ENCODE measurements at regions not wholly inside any gene's neighbourhood (a gene's known extent, or its start where the extent isn't known, plus 50 kb on each side); places are given as distances from the start of the nearest gene placed in this dataset.

- TF ChIP-seq L3MBTL2 (conservative IDR thresholded peaks at IDR 0.05) = no peak
- TF ChIP-seq, protein P1, sequence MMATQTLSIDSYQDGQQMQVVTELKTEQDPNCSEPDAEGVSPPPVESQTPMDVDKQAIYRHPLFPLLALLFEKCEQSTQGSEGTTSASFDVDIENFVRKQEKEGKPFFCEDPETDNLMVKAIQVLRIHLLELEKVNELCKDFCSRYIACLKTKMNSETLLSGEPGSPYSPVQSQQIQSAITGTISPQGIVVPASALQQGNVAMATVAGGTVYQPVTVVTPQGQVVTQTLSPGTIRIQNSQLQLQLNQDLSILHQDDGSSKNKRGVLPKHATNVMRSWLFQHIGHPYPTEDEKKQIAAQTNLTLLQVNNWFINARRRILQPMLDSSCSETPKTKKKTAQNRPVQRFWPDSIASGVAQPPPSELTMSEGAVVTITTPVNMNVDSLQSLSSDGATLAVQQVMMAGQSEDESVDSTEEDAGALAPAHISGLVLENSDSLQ (IDR thresholded peaks at IDR 0.05) = no peak
- DNase-seq (ENCODE audit: extremely low spot score) = no peak
- ChIA-PET POLR2A (no interaction called here), CTCF (interaction anchor here (0.9 to 1.0 kb wide), 3 partner anchors 13 to 77 kb away, joined by 3 to 10 read pairs (median 4); no protein-coding TSS in a partner anchor)
Observed at GRCh38 chr17:74123350-74123749, 80.1 kb upstream of the RPL38 start.

DNA sequence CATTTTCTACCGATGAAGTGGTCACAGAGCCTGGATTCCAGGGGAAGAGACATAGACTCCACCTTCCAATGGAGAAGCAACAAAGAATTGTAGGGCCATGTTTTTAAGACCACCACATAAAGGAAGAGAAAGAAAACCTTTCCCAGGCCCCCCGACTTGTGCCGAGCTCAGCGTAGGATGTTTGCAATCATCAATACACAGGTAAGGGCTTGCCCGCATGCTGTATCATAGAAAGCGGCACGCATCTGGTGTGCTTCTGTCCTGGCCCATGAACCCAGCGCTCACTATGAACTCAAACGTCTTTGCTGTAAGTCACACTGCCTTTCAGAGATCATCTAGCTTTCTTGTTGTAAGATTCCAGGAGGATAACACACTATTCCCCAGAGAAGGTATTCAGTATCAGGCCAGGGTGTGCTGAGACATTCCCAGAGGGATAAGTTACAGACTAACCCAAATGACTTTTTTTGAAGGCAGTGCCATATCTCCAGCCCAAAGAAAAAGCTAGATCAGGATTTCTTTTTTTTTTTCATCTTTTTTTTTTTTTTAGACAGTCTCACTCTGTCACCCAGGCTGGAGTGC is 79.5 kb upstream of the RPL38 start:
- POLR2A ChIA-PET = no interaction called here
- DNase-seq (ENCODE audit: extremely low spot score) = no peak
- CTCF ChIA-PET = interaction anchor here (0.9 kb wide), 1 partner anchor 34 kb away, joined by 4 read pairs; no protein-coding TSS in a partner anchor
- TF ChIP-seq FOXA1 (IDR thresholded peaks at IDR 0.05) (no peak), CTBP1 (IDR thresholded peaks at IDR 0.05; ENCODE audit: borderline replicate concordance) (no peak), L3MBTL2 (conservative IDR thresholded peaks at IDR 0.05) (no peak), ARNT (IDR thresholded peaks at IDR 0.05) (no peak), TARDBP (IDR thresholded peaks at IDR 0.05) (no peak), LEF1 (IDR thresholded peaks at IDR 0.05; ENCODE audit: borderline replicate concordance) (no peak), NFRKB (IDR thresholded peaks at IDR 0.05) (no peak), HDGF (IDR thresholded peaks at IDR 0.05; ENCODE audit: borderline replicate concordance) (no peak), FOXM1 (IDR thresholded peaks at IDR 0.05; ENCODE audit: borderline replicate concordance) (no peak), BHLHE40 (IDR thresholded peaks at IDR 0.05; ENCODE audit: borderline replicate concordance) (no peak), ELF4 (IDR thresholded peaks at IDR 0.05) (no peak)
- TF ChIP-seq, protein P1 (IDR thresholded peaks at IDR 0.05) = no peak

DNA sequence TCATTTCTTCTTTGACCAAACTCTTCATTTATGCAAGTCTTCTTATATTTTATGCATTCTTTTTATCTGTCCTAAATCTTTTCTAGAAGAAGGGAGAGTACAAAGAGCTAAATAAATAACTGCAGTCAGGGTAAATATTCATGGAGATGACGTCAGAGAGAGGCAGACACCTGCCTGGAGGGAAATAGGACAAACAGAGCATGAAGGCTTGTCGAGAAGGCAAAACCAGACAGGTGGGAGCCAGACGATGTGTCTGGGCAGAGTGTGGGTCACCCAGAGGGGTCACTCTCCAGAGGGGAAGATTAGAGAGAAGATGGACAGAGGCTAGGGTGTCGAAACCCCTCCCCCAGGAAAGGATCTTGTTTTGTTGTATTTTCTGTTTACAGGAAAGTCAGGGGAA is 78.3 kb upstream of the RPL38 start:
- TF ChIP-seq FOXA1 (IDR thresholded peaks at IDR 0.05) (no peak), LEF1 (IDR thresholded peaks at IDR 0.05; ENCODE audit: borderline replicate concordance) (no peak), L3MBTL2 (conservative IDR thresholded peaks at IDR 0.05) (no peak), CTBP1 (IDR thresholded peaks at IDR 0.05; ENCODE audit: borderline replicate concordance) (no peak), SP1 (IDR thresholded peaks at IDR 0.05) (no peak), SUZ12 (IDR thresholded peaks at IDR 0.05) (no peak), FOXM1 (IDR thresholded peaks at IDR 0.05; ENCODE audit: borderline replicate concordance) (no peak)
- TF ChIP-seq, protein P1 (IDR thresholded peaks at IDR 0.05) = no peak
- ChIA-PET POLR2A (no interaction called here), CTCF (no interaction called here)
- no peak for DNase-seq (ENCODE audit: extremely low spot score)

- TF ChIP-seq FOXM1 (IDR thresholded peaks at IDR 0.05; ENCODE audit: borderline replicate concordance) (no peak), TARDBP (IDR thresholded peaks at IDR 0.05) (no peak), ELF4 (IDR thresholded peaks at IDR 0.05) (no peak), L3MBTL2 (conservative IDR thresholded peaks at IDR 0.05) (no peak), ZNF384 (IDR thresholded peaks at IDR 0.05) (no peak), LEF1 (IDR thresholded peaks at IDR 0.05; ENCODE audit: borderline replicate concordance) (no peak), BHLHE40 (IDR thresholded peaks at IDR 0.05; ENCODE audit: borderline replicate concordance) (no peak), CTBP1 (IDR thresholded peaks at IDR 0.05; ENCODE audit: borderline replicate concordance) (no peak), ARNT (IDR thresholded peaks at IDR 0.05) (no peak), FOXK2 (IDR thresholded peaks at IDR 0.05) (no peak), HDGF (IDR thresholded peaks at IDR 0.05; ENCODE audit: borderline replicate concordance) (no peak)
Observed at GRCh38 chr17:74126179-74126900, 77.1 kb upstream of the RPL38 start.

DNA sequence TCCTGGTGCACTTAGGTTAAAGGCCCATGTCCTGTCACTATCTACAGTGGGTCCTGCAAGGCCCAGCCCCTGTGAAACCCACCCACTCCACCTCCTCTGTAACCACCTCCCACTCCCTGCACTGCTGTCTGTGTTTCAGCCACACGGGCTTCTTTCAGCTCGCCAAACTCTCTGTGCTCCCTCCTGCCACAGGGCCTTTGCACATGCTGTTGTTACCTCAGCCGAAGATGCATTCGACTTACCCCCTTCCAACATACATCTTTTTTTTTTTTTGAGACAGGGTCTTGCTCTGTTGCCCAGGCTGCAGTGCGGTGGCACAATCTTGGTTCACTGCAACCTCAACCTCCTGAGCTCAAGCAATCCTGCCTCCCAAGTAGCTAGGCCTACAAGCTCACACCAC is 76.5 kb upstream of the RPL38 start:
- POLR2A ChIA-PET = no interaction called here

More at GRCh38 chr17:74126179-74126900, 77.1 kb upstream of the RPL38 start:
- DNase-seq (ENCODE audit: extremely low spot score) = no peak
- POLR2A ChIA-PET = no interaction called here
- CTCF ChIA-PET = interaction anchor here (0.6 kb wide), 1 partner anchor 14 kb away, joined by 5 read pairs; no protein-coding TSS in a partner anchor

More for the DNA sequence above, 76.5 kb upstream of the RPL38 start:
- DNase-seq (ENCODE audit: extremely low spot score) = no peak
- TF ChIP-seq ARNT (IDR thresholded peaks at IDR 0.05) = no peak
- no peak for TF ChIP-seq ZNF384 (IDR thresholded peaks at IDR 0.05)
- no peak for TF ChIP-seq BHLHE40 (IDR thresholded peaks at IDR 0.05; ENCODE audit: borderline replicate concordance)
- TF ChIP-seq, protein P1 (IDR thresholded peaks at IDR 0.05) = no peak
- no peak for TF ChIP-seq FOXM1 (IDR thresholded peaks at IDR 0.05; ENCODE audit: borderline replicate concordance)
- no peak for TF ChIP-seq SUZ12 (IDR thresholded peaks at IDR 0.05)
- no peak for TF ChIP-seq ELF4 (IDR thresholded peaks at IDR 0.05)
- no peak for TF ChIP-seq HDGF (IDR thresholded peaks at IDR 0.05; ENCODE audit: borderline replicate concordance)
- TF ChIP-seq FOXK2 (IDR thresholded peaks at IDR 0.05) = no peak
- CTCF ChIA-PET = interaction anchor here (0.6 kb wide), 1 partner anchor 14 kb away, joined by 5 read pairs; no protein-coding TSS in a partner anchor

Measured in HEK293T (cell line).